ENCODE measurements at regions not wholly inside any gene's neighbourhood (a gene's known extent, or its start where the extent isn't known, plus 50 kb on each side); places are given as distances from the start of the nearest gene placed in this dataset.

GRCh38 chr7:106196460-106197021 is 84.4 kb upstream of the SYPL1 start:
- Histone ChIP-seq H3K36me3 (ENCODE audit: control insufficient read depth, insufficient read depth, low read length) (no peaks in the 10 kb centered on the region), H3K9me3 (ENCODE audit: control insufficient read depth, low read length) (no peaks in the 10 kb centered on the region)
- DNase-seq, result no peak

DNA sequence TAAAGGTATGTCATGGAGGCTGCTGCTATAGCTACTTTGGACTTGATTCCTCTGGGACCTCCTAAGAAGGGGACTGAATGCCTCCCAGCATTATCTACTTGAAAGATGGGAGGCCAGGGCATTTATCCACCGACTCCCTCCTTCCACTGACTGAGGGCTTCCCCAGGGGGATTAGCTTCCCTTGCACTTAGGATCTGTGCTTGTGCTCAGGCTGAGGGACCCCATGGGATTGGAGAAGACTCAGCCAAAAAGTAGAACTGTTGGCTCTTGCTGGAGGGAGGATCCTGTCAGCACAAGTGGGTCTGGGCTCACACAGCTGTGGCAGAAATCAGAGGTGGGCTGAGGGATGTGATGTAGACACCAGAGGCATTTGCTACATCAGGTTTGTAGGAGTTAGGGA is 81.5 kb upstream of the SYPL1 start:
- H3K4me1 ChIP-seq (ENCODE audit: control insufficient read depth, insufficient read depth, low read length, poor library complexity, severe bottlenecking), result no peaks in the 10 kb centered on the region
- no peaks in the 10 kb centered on the region for H3K36me3 ChIP-seq (ENCODE audit: control insufficient read depth, insufficient read depth, low read length)
- H3K27me3 ChIP-seq (replicated peaks; ENCODE audit: control insufficient read depth, insufficient read depth, low read length, poor library complexity, severe bottlenecking), result no peaks in the 10 kb centered on the region
- no peak overlapping the region for H3K27ac ChIP-seq (ENCODE audit: insufficient read depth, low read length, poor library complexity, severe bottlenecking)
- no peaks in the 10 kb centered on the region for H3K9me3 ChIP-seq (ENCODE audit: control insufficient read depth, low read length)
- no peak for DNase-seq
- no peak overlapping the region for H3K4me3 ChIP-seq (ENCODE audit: insufficient read depth, low read depth, low read length, poor library complexity, severe bottlenecking)

More at GRCh38 chr7:106196460-106197021, 84.4 kb upstream of the SYPL1 start:
- H3K27ac ChIP-seq (ENCODE audit: insufficient read depth, low read length, poor library complexity, severe bottlenecking), result no peak overlapping the region
- H3K4me3 ChIP-seq (ENCODE audit: insufficient read depth, low read depth, low read length, poor library complexity, severe bottlenecking), result no peak overlapping the region
- no peaks in the 10 kb centered on the region for H3K4me1 ChIP-seq (ENCODE audit: control insufficient read depth, insufficient read depth, low read length, poor library complexity, severe bottlenecking)
- no peaks in the 10 kb centered on the region for H3K27me3 ChIP-seq (replicated peaks; ENCODE audit: control insufficient read depth, insufficient read depth, low read length, poor library complexity, severe bottlenecking)

- H3K9me3 ChIP-seq (ENCODE audit: control insufficient read depth, low read length), result no peaks in the 10 kb centered on the region
- H3K27ac ChIP-seq (ENCODE audit: insufficient read depth, low read length, poor library complexity, severe bottlenecking), result no peak overlapping the region
- H3K4me3 ChIP-seq (ENCODE audit: insufficient read depth, low read depth, low read length, poor library complexity, severe bottlenecking), result no peak overlapping the region
- H3K36me3 ChIP-seq (ENCODE audit: control insufficient read depth, insufficient read depth, low read length), result no peaks in the 10 kb centered on the region
- H3K4me1 ChIP-seq (ENCODE audit: control insufficient read depth, insufficient read depth, low read length, poor library complexity, severe bottlenecking), result no peaks in the 10 kb centered on the region
- no peaks in the 10 kb centered on the region for H3K27me3 ChIP-seq (replicated peaks; ENCODE audit: control insufficient read depth, insufficient read depth, low read length, poor library complexity, severe bottlenecking)
- no peak for DNase-seq
Observed at GRCh38 chr7:106190589-106191330, 78.6 kb upstream of the SYPL1 start.

DNA sequence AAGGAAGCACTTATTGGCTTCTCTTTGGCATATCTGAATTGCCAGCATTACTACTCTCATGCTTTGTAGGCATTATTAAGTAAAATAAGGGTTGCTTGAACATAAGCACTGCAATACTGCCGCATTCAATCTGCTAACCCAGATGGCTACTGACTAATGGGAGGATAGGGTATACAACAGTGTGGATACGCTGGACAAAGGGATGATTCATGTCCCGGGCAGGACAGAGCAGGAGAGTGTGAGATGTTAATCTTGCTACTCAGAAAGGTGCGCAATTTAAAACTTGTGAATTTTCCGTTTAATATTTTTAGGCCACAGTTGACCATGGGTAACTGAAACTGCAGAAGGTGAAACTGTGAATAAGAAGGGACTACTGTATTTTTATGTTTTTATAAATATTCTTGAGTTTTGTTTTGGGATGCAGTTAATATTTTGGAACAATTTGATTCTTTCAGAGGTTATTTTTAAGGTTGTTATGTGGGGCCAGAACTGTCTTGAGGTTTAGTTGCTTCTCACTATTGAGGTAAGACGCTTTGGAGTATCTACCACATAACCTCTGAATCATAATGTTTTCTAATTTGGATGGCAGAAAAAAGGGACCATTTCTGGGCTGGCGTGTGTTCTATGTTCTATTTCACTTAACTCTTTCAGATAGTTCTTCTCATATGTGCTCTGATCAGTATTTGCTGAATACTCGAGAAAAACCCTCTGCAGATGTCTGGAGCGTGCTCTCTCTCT is 75.7 kb upstream of the SYPL1 start:
- DNase-seq, result no peak
- no peaks in the 10 kb centered on the region for H3K4me1 ChIP-seq (ENCODE audit: control insufficient read depth, insufficient read depth, low read length, poor library complexity, severe bottlenecking)
- H3K27ac ChIP-seq (ENCODE audit: insufficient read depth, low read length, poor library complexity, severe bottlenecking), result no peak overlapping the region
- H3K9me3 ChIP-seq (ENCODE audit: control insufficient read depth, low read length), result no peaks in the 10 kb centered on the region
- no peaks in the 10 kb centered on the region for H3K27me3 ChIP-seq (replicated peaks; ENCODE audit: control insufficient read depth, insufficient read depth, low read length, poor library complexity, severe bottlenecking)
- H3K4me3 ChIP-seq (ENCODE audit: insufficient read depth, low read depth, low read length, poor library complexity, severe bottlenecking), result no peak overlapping the region
- no peaks in the 10 kb centered on the region for H3K36me3 ChIP-seq (ENCODE audit: control insufficient read depth, insufficient read depth, low read length)

DNA sequence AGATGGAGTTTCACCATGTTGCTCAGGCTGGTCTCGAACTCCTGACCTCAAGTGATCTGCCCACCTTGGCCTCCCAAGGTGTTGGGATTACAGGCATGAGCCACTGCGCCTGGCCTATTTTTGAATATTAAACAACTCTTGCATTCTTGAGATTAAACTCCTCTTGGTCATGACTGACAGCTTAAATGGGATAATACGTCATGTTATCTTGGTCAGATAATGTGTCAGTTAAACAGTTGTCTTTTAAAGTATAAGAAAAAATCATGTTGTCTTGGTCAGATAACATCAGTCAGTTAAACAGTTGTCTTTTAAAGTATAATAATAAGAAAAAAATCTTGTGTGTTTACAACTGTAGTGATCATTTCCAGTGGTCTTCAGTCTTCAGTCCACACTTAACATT is 73.6 kb upstream of the SYPL1 start:
- DNase-seq, result no peak
- H3K27ac ChIP-seq (ENCODE audit: insufficient read depth, low read length, poor library complexity, severe bottlenecking), result no peak overlapping the region
- H3K4me1 ChIP-seq (ENCODE audit: control insufficient read depth, insufficient read depth, low read length, poor library complexity, severe bottlenecking), result no peaks in the 10 kb centered on the region
- no peak overlapping the region for H3K4me3 ChIP-seq (ENCODE audit: insufficient read depth, low read depth, low read length, poor library complexity, severe bottlenecking)
- H3K27me3 ChIP-seq (replicated peaks; ENCODE audit: control insufficient read depth, insufficient read depth, low read length, poor library complexity, severe bottlenecking), result no peaks in the 10 kb centered on the region
- H3K9me3 ChIP-seq (ENCODE audit: control insufficient read depth, low read length), result no peaks in the 10 kb centered on the region
- H3K36me3 ChIP-seq (ENCODE audit: control insufficient read depth, insufficient read depth, low read length), result no peaks in the 10 kb centered on the region

GRCh38 chr7:106183952-106184351 is 71.8 kb upstream of the SYPL1 start:
- no peak for DNase-seq
- no peaks in the 10 kb centered on the region for H3K9me3 ChIP-seq (ENCODE audit: control insufficient read depth, low read length)
- H3K27ac ChIP-seq (ENCODE audit: insufficient read depth, low read length, poor library complexity, severe bottlenecking), result no peak overlapping the region
- H3K4me3 ChIP-seq (ENCODE audit: insufficient read depth, low read depth, low read length, poor library complexity, severe bottlenecking), result no peak overlapping the region
- H3K27me3 ChIP-seq (replicated peaks; ENCODE audit: control insufficient read depth, insufficient read depth, low read length, poor library complexity, severe bottlenecking), result no peaks in the 10 kb centered on the region
- H3K4me1 ChIP-seq (ENCODE audit: control insufficient read depth, insufficient read depth, low read length, poor library complexity, severe bottlenecking), result no peaks in the 10 kb centered on the region
- no peaks in the 10 kb centered on the region for H3K36me3 ChIP-seq (ENCODE audit: control insufficient read depth, insufficient read depth, low read length)

DNA sequence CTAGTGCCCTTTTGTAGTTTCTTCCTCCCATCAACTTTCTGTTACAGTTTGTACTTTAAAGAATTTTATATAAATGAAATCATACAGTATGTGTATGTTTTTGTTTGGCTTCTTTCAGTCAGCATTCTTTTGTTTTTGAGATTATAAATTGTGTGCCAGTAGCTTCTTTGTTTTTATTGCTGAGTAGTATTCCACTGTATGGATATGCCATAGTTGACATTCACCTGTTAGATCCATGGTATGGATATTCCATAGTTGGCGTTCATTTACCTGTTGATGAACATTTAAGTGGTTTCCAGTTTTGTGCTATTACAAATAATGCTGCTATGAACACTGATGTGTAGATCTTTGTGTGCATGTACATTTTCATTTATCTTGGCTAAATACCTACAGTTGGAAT is 70.8 kb upstream of the SYPL1 start:
- H3K27ac ChIP-seq (ENCODE audit: insufficient read depth, low read length, poor library complexity, severe bottlenecking), result no peak overlapping the region
- H3K4me3 ChIP-seq (ENCODE audit: insufficient read depth, low read depth, low read length, poor library complexity, severe bottlenecking), result no peak overlapping the region
- no peaks in the 10 kb centered on the region for H3K4me1 ChIP-seq (ENCODE audit: control insufficient read depth, insufficient read depth, low read length, poor library complexity, severe bottlenecking)
- no peak for DNase-seq
- no peaks in the 10 kb centered on the region for H3K9me3 ChIP-seq (ENCODE audit: control insufficient read depth, low read length)
- H3K27me3 ChIP-seq (replicated peaks; ENCODE audit: control insufficient read depth, insufficient read depth, low read length, poor library complexity, severe bottlenecking), result no peaks in the 10 kb centered on the region
- H3K36me3 ChIP-seq (ENCODE audit: control insufficient read depth, insufficient read depth, low read length), result no peaks in the 10 kb centered on the region

DNA sequence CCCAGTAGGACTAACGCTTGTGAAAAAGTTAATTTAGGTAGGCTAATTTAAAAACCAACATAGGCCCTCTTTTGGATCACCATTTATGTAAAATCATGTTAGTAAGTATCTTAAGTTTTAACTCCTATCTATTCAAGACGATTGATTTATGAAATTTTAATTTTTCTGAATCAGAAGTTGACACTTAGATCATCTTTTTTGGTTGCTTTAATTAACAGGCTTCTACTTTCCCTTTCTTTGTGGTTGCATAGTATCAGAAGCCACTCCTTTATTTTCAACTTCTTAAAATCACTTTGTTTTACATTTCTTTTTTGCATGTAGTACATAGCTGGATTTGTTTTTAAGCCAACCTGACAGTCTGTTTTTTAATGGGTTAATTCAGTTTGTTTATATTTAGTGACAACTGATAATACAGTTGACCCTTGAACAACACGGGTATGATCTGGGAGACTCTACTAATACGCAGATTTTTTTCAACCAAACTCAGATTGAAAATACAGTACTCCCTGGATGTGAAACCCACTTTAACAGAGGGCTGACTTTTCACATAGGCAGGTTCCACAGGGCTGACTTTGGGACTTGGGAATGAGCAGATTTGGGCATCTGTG is 69.7 kb upstream of the SYPL1 start:
- DNase-seq, result no peak
- Histone ChIP-seq H3K4me3 (ENCODE audit: insufficient read depth, low read depth, low read length, poor library complexity, severe bottlenecking) (no peak overlapping the region), H3K36me3 (ENCODE audit: control insufficient read depth, insufficient read depth, low read length) (no peaks in the 10 kb centered on the region), H3K4me1 (ENCODE audit: control insufficient read depth, insufficient read depth, low read length, poor library complexity, severe bottlenecking) (no peaks in the 10 kb centered on the region), H3K9me3 (ENCODE audit: control insufficient read depth, low read length) (no peaks in the 10 kb centered on the region), H3K27me3 (replicated peaks; ENCODE audit: control insufficient read depth, insufficient read depth, low read length, poor library complexity, severe bottlenecking) (no peaks in the 10 kb centered on the region), H3K27ac (ENCODE audit: insufficient read depth, low read length, poor library complexity, severe bottlenecking) (no peak overlapping the region)

DNA sequence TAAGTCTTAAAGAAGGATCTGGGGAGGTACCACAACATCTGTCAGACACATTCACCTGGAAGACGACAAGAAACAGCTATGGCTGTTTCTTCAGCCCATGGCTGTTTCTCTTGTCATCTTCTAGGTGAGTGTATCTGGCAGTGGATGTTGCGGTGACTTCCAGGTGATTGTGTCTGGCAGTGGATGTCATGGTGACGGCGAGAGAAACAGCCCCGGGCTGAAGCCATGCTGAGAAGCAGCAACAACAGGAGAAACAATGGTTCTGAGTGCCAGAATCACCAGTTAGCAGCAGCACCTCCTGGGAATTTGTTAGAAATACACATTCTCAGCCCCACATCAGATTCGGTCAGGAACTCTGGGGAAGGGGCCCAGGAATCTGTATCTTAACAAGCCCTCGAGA is 68.6 kb upstream of the SYPL1 start:
- no peaks in the 10 kb centered on the region for H3K36me3 ChIP-seq (ENCODE audit: control insufficient read depth, insufficient read depth, low read length)
- H3K27me3 ChIP-seq (replicated peaks; ENCODE audit: control insufficient read depth, insufficient read depth, low read length, poor library complexity, severe bottlenecking), result no peaks in the 10 kb centered on the region
- no peak overlapping the region for H3K4me3 ChIP-seq (ENCODE audit: insufficient read depth, low read depth, low read length, poor library complexity, severe bottlenecking)
- H3K27ac ChIP-seq (ENCODE audit: insufficient read depth, low read length, poor library complexity, severe bottlenecking), result no peak overlapping the region
- no peaks in the 10 kb centered on the region for H3K4me1 ChIP-seq (ENCODE audit: control insufficient read depth, insufficient read depth, low read length, poor library complexity, severe bottlenecking)
- no peak for DNase-seq
- no peaks in the 10 kb centered on the region for H3K9me3 ChIP-seq (ENCODE audit: control insufficient read depth, low read length)

GRCh38 chr7:106179256-106179655 is 67.1 kb upstream of the SYPL1 start:
- Histone ChIP-seq H3K4me3 (ENCODE audit: insufficient read depth, low read depth, low read length, poor library complexity, severe bottlenecking) (no peak overlapping the region), H3K4me1 (ENCODE audit: control insufficient read depth, insufficient read depth, low read length, poor library complexity, severe bottlenecking) (no peaks in the 10 kb centered on the region), H3K36me3 (ENCODE audit: control insufficient read depth, insufficient read depth, low read length) (no peaks in the 10 kb centered on the region), H3K9me3 (ENCODE audit: control insufficient read depth, low read length) (no peaks in the 10 kb centered on the region), H3K27me3 (replicated peaks; ENCODE audit: control insufficient read depth, insufficient read depth, low read length, poor library complexity, severe bottlenecking) (no peaks in the 10 kb centered on the region), H3K27ac (ENCODE audit: insufficient read depth, low read length, poor library complexity, severe bottlenecking) (no peak overlapping the region)
- no peak for DNase-seq
